ENCODE measurements at regions not wholly inside any gene's neighbourhood (a gene's known extent, or its start where the extent isn't known, plus 50 kb on each side); places are given as distances from the start of the nearest gene placed in this dataset.

DNA sequence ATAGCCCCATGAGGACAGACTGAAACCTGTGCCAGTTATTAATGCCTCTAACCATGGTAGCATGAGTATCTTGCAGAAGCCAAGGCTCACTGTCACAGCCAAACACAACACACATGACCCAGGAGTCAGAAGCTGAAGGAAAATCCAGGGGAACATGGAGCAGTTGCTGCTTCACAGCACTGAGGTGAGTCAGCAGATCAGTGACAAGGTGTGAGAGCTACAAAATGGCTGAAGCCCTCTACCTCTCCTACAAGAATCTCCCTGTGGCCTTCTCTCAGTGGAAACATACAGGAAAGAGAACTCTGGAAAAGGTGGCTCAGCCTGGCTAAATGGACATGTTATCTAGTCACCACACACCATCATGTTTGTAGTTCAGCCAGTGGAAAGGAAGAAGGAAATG lies 93.5 kb downstream of the NAB1 start:
- DNase-seq, result no peak
- H3K4me1 ChIP-seq, result no peaks in the 10 kb centered on the region
- TF ChIP-seq EP300 (IDR thresholded peaks at IDR 0.05; ENCODE audit: low read depth) (no peak), POLR2AphosphoS5 (IDR thresholded peaks at IDR 0.05) (no peak), POLR2A (IDR thresholded peaks at IDR 0.05) (no peak)
- TF ChIP-seq, protein P1, sequence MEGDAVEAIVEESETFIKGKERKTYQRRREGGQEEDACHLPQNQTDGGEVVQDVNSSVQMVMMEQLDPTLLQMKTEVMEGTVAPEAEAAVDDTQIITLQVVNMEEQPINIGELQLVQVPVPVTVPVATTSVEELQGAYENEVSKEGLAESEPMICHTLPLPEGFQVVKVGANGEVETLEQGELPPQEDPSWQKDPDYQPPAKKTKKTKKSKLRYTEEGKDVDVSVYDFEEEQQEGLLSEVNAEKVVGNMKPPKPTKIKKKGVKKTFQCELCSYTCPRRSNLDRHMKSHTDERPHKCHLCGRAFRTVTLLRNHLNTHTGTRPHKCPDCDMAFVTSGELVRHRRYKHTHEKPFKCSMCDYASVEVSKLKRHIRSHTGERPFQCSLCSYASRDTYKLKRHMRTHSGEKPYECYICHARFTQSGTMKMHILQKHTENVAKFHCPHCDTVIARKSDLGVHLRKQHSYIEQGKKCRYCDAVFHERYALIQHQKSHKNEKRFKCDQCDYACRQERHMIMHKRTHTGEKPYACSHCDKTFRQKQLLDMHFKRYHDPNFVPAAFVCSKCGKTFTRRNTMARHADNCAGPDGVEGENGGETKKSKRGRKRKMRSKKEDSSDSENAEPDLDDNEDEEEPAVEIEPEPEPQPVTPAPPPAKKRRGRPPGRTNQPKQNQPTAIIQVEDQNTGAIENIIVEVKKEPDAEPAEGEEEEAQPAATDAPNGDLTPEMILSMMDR (IDR thresholded peaks at IDR 0.05), result no peak
- H3K9me3 ChIP-seq, result no peaks in the 10 kb centered on the region
- H3K27ac ChIP-seq, result no peak overlapping the region
- H3K4me3 ChIP-seq, result no peak overlapping the region
- in situ Hi-C loops (cut with MboI; ENCODE audit: low pct_ligation_motif_present in 1 of 4, low pct_unique_long_range_greater_than_20kb in 1 of 4, low sequenced_read_pairs in 3 of 4) (no loop called here), intact Hi-C loops (cut with DNase I; ENCODE audit: low total_unique reads) (no loop called here)
- H3K36me3 ChIP-seq, result no peaks in the 10 kb centered on the region
- H3K27me3 ChIP-seq, result no peaks in the 10 kb centered on the region

DNA sequence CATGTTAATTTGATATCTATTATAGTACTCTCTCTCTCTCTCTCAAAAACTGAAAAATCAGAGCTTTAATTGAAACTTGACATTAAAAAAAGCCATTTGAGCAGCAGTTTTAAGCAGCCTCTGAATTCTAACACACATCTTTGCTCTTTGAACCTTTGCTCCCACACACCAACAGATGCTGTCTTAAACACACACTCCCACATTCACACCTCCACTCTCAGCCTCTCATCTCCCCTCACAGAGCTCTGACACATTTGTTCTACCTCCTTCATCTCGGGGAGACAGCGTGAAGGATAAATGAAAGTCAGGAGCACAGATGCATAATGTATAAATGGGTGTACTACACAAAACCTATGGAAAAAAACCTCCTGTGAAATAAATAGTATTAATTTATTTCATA lies 95.2 kb downstream of the NAB1 start:
- no peak overlapping the region for H3K27ac ChIP-seq
- 48 to 70% methylated on average over 2 of the region's 2 CpGs for WGBS, 2 donors (ENCODE audit: low coverage in 1 of 2)
- no peaks in the 10 kb centered on the region for H3K36me3 ChIP-seq
- TF ChIP-seq EP300 (IDR thresholded peaks at IDR 0.05; ENCODE audit: low read depth), result no peak
- H3K27me3 ChIP-seq, result no peaks in the 10 kb centered on the region
- H3K9me3 ChIP-seq, result no peaks in the 10 kb centered on the region
- in situ Hi-C loops (cut with MboI; ENCODE audit: low pct_ligation_motif_present in 1 of 4, low pct_unique_long_range_greater_than_20kb in 1 of 4, low sequenced_read_pairs in 3 of 4), result no loop called here
- intact Hi-C loops (cut with DNase I; ENCODE audit: low total_unique reads), result no loop called here
- H3K4me1 ChIP-seq, result no peaks in the 10 kb centered on the region
- H3K4me3 ChIP-seq, result no peak overlapping the region
- no peak for DNase-seq

DNA sequence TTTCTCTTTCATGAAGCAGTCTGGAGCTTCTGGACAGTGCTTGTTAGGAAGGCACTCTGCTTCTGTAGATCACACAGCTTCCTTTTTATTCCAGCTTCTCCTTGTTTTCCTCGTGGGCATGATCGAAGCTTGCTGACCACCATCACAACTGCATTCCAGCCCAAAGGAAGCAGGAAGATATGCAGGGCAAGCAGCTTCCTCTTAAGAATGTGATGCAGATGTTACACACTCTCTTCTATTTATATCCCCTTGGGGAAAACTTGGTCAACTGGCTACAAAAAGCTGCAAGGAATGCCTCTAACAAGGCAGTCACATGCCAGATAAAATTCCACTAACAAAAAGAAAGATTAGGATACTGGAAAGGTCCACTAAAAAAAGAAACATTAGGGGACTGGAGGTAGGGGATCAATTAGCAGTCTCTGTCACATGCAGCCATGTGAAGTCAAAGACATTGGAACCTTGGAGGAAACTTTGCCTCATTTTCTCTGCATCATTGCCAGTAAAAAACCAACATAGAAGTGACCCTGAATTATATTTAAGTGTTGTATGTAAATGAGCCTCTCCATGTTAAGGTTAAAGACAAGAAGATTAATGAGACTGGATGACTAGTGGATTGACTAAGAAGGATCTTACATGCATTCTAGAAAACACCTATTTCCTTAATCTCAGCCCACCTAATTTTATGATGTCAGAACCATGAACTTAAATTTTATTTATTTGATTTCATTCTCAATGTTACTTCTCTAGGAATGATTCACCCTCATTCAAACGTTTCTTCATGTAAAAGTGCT lies 98.3 kb downstream of the NAB1 start:
- Histone ChIP-seq H3K9me3 (no peaks in the 10 kb centered on the region), H3K27ac (no peak overlapping the region), H3K4me1 (no peaks in the 10 kb centered on the region), H3K27me3 (no peaks in the 10 kb centered on the region), H3K36me3 (no peaks in the 10 kb centered on the region), H3K4me3 (no peak overlapping the region)
- WGBS, 2 donors (ENCODE audit: low coverage in 1 of 2), result 32 to 55% methylated on average over 1 to 3 of the region's 3 CpGs
- no peak for DNase-seq
- TF ChIP-seq POLR2A (IDR thresholded peaks at IDR 0.05) (no peak), EP300 (IDR thresholded peaks at IDR 0.05; ENCODE audit: low read depth) (no peak), POLR2AphosphoS5 (IDR thresholded peaks at IDR 0.05) (no peak)
- TF ChIP-seq, protein P1 (IDR thresholded peaks at IDR 0.05), result no peak
- intact Hi-C loops (cut with DNase I; ENCODE audit: low total_unique reads), result no loop called here
- in situ Hi-C loops (cut with MboI; ENCODE audit: low pct_ligation_motif_present in 1 of 4, low pct_unique_long_range_greater_than_20kb in 1 of 4, low sequenced_read_pairs in 3 of 4), result no loop called here

DNA sequence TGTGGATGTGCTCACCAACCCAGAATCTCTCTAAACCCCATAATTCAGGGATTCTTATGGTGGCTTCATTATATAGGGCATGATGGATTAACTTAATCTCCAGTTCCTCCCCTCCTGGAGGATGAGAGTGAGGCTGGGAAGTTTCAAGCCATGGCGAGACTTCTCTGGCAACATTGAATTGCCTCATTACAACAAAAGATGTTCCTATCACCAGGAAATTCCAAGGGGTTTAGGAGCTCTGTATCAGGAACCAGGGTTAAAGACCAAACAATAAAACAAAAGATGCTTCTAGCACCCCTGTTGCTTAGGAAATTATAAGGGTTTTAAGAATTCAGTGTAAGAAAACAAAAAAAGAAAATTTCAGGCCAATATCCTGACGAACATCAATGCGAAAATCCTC lies 100.1 kb downstream of the NAB1 start:
- H3K27ac ChIP-seq, result no peak overlapping the region
- H3K9me3 ChIP-seq, result no peaks in the 10 kb centered on the region
- intact Hi-C loops (cut with DNase I; ENCODE audit: low total_unique reads) (no loop called here), in situ Hi-C loops (cut with MboI; ENCODE audit: low pct_ligation_motif_present in 1 of 4, low pct_unique_long_range_greater_than_20kb in 1 of 4, low sequenced_read_pairs in 3 of 4) (no loop called here)
- no peaks in the 10 kb centered on the region for H3K4me1 ChIP-seq
- DNase-seq, result no peak
- 86 to 96% methylated on average over 3 of the region's 3 CpGs for WGBS, 2 donors (ENCODE audit: low coverage in 1 of 2)
- no peaks in the 10 kb centered on the region for H3K27me3 ChIP-seq
- TF ChIP-seq POLR2AphosphoS5 (IDR thresholded peaks at IDR 0.05) (no peak), EP300 (IDR thresholded peaks at IDR 0.05; ENCODE audit: low read depth) (no peak), POLR2A (IDR thresholded peaks at IDR 0.05) (no peak)
- TF ChIP-seq, protein P1 (IDR thresholded peaks at IDR 0.05), result no peak
- no peak overlapping the region for H3K4me3 ChIP-seq
- H3K36me3 ChIP-seq, result no peaks in the 10 kb centered on the region

Data from transverse colon (tissue), 4 donors.